Renal cortical epithelial cell (primary cell): ENCODE measurements at regions not wholly inside any gene's neighbourhood (a gene's known extent, or its start where the extent isn't known, plus 50 kb on each side); places are given as distances from the start of the nearest gene placed in this dataset.

Source experiments
- DNase-seq: peaks from one replicate; pipeline ENCODE4 v3.0.0-alpha.2; 2011; ENCODE audit warnings: low read depth

GRCh38 chr2:8004250-8004681 is 677.6 kb upstream of the ID2 start:
- DNase-seq = peak; percentile 59

DNA sequence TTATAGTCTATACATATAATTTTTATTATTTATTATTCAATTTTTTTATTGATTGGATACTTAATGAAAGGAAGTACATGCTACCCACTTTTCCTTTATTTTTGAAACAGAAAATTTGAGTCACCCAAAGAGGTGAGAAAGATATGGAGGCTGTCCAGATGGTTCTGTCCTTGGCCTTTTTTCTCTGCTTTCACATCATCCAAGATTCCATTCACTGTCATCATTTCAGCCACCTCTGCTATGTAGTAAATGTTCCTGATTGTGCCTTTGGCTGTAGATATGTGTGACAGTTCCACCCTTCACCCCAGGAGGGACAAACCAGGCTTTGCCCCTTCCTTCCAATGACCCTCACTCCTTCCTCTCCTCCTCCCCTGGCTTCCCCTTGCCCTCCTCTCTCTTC is 675.7 kb upstream of the ID2 start:
- no peak for DNase-seq

DNA sequence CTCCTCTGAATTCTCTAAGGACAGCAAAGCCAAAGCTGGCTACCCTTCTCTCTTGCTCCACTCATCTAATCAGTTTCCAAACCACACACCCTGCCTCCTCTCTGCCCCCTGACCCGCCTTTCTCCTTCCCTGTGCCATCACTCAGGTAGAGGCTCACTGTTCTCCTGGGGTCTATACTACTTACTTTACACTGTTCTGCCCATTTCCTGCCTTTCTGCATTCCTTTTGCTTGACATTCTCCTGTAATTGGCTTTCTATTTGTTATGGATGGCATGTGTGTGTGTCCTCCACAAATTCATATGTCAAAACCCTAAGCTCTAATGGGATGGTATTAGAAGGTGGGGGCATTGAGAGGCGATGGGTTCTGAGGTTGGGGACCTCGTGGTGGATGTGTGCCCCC is 675.2 kb upstream of the ID2 start:
- DNase-seq = no peak

DNA sequence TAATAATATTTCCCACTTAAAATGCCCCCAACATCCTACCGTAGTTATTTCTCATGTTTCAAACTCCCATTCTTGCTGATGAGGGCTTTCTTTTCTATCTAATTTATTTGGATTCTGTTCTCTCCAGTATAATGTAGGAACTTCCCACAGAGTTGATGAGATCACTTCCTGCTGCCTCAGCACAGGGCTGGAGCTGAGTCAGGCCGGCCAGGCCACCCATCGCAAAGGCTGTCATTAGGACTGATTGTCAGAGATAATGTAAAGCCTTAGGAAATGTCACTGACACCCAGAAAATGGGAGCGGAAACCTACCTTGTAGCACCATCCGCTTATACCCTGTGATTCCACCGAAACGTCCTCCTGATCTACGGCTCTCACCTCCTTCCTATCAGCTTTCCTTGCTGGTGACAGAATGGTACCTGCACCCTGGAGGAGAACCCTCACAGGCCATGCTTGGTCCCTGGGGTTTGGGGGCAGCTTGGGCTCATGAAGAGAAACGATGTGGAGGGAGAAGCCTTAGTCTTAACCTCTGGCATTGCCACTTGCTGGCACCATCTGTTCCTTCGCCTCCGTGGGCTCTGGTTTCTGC is 672.8 kb upstream of the ID2 start:
- DNase-seq = no peak

DNA sequence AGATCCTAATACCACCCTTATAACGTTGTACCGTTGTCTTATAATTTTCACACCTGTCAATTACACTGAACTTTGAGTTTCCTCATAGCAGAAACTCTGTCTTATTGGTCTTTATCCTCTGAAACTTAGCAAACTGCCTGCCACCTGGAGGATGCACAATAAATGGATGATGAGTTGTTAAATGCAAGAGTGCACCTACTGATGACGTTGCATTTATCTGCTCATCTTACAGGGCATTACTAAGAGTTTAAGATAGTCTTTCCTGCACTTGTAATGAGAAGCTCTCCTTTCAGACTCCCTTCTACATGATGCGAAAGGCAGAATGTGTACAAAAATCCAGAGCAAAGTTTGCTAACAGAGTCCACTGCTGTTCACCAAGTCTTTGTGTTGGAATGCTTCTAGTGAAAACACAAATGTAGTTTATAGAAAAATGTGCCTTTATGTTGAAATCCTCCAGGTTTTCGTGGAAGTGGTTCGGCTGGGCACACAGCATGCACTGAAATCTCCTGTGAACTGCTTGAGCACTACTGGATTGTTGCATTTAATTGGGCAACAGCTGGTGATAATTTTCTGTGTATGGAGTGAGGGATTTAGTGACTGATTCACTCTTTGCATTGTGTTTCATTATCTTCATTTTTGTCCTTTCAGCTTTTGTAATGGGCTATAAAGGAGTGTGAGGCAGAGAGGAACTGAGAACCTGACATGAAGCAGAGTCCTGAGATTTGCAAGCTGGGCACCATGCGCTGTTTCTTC is 665.8 kb upstream of the ID2 start:
- DNase-seq = no peak

- no peak for DNase-seq
Measured at GRCh38 chr2:8016688-8017087, 665.2 kb upstream of the ID2 start.

DNA sequence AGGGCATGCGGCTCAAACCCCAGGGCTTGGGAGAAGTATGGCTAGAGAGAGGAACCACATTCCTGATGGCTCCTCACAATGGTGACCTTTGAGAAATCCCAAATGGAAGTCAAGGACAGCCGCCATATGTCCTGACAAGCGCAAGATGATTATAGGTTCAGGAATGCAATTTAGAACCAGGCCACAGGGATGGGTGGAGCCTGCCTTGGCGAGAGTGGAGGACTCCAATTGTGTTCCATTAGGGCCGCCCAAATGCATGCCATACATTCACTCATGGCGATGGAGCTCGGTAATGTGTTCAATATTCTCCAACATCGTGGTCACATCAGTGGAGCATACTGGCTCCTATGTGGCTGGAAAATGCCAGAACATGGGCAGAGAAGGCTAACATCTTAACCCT is 662.9 kb upstream of the ID2 start:
- no peak for DNase-seq

DNA sequence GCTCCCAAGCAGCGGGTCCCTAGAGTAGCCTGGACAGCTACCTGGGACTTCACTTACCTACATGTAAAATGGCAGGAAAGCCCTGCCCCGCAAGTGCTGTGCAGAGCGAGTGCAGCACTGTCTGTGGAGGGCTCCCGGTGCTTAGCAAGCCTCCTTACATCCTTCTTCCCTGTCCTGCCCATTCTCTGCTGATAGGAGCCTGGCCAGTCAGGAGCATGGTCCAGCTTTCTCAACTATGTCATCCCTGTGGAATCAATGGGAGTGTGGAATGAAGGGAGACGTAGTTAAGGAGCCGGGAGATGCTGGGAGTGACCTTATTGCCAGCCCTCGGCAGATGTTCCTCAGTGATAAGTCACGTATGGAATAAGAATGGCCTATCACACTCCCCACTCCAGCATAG is 661.9 kb upstream of the ID2 start:
- no peak for DNase-seq

GRCh38 chr2:8021921-8022320 is 659.9 kb upstream of the ID2 start:
- DNase-seq = no peak

- DNase-seq = no peak
Measured at GRCh38 chr2:8022908-8023640, 658.8 kb upstream of the ID2 start.

GRCh38 chr2:8024506-8024905 is 657.4 kb upstream of the ID2 start:
- DNase-seq = no peak

GRCh38 chr2:8026381-8026780 is 655.5 kb upstream of the ID2 start:
- no peak for DNase-seq

- no peak for DNase-seq
Measured at GRCh38 chr2:8027387-8027786, 654.5 kb upstream of the ID2 start.

- DNase-seq = no peak
Measured at GRCh38 chr2:8028036-8028435, 653.8 kb upstream of the ID2 start.

GRCh38 chr2:8028436-8028835 is 653.4 kb upstream of the ID2 start:
- DNase-seq = no peak

- DNase-seq = no peak
Measured at GRCh38 chr2:8028981-8029380, 652.9 kb upstream of the ID2 start.

GRCh38 chr2:8030573-8031303 is 651.1 kb upstream of the ID2 start:
- DNase-seq = peak; percentile 22

DNA sequence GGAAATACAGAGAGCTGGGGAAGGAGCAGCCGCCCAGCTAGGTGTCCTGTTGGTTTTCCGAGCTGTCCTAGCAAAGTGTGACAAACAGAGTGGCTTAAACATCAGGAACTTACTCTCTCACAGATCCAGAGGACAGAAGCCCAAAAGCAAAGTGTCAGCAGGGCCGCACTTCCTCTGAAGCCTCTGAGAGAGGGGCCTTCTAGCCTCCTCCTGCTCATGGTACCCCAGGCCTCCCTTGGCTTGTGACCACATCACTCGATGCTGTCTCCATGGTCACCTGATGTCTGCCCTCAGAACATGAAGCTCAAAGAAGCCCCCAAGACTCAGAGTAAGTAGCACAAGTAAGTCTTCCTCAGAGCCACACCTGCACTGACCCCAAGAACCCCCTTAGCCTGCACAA is 650.5 kb upstream of the ID2 start:
- no peak for DNase-seq

- no peak for DNase-seq
Measured at GRCh38 chr2:8033546-8034096, 648.2 kb upstream of the ID2 start.

GRCh38 chr2:8036366-8036765 is 645.5 kb upstream of the ID2 start:
- DNase-seq = peak; percentile 88

DNA sequence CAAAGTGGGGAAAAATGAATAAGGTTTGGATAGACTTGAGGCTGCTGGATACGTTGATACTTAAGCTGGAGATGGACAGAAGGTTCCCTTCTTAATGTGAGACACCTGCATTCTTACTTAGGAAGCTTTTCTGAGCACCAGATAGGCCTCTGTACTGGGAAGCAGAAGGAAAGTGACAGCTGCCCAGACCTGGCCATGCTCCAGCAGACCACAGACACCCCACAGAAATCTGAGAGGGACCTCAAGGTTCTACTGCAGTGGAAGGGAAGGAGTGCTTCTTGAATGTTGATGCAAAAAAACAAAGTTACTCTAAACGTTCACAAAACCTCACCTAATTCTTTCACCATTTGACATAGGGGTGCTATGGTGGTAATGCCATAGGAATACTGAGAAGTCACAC is 642.1 kb upstream of the ID2 start:
- no peak for DNase-seq

DNA sequence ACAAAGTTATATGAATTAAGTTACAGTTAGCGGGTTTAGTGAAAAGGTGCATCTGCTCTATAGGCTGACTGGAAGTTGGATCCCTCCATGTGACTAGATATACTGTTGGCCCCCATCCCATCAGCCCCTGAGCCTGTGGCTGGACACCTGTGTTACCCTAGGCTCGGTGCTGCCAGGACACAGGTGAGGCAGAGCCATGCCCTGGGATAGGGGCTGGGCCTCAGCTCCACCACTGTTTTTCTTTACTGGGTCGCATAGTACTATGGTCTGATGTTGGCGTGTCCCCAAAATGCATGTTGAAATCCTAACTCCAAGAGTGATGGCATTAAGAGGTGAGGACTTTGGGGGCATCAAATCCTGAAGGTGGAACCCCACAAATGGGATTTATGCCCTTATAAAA is 638.6 kb upstream of the ID2 start:
- DNase-seq = no peak
